ENCODE measurements at regions not wholly inside any gene's neighbourhood (a gene's known extent, or its start where the extent isn't known, plus 50 kb on each side); places are given as distances from the start of the nearest gene placed in this dataset.

GRCh38 chr4:111952688-111953087 is 192.6 kb upstream of the FAM241A start (continued):
- no peak for TF ChIP-seq RREB1 (CRISPR knock-in tag; IDR thresholded peaks at IDR 0.05)

GRCh38 chr4:111954550-111954949 is 190.7 kb upstream of the FAM241A start:
- 0% methylated on average over 1 of the region's 1 CpG for WGBS (ENCODE audit: insufficient coverage, low coverage, missing lambda C conversion rate)
- DNase-seq (ENCODE audit: extremely low read depth in 1 of 4, low spot score in 3 of 4) (no peak), FAIRE-seq (no peak), ATAC-seq (no peak)
- no TSS peak for BruUV-seq (replicated peaks)
- Histone ChIP-seq H3K4me2 (ENCODE audit: insufficient read depth, low read length) (no peak overlapping the region), H3K9me1 (ENCODE audit: control insufficient read depth, insufficient read depth, low read length) (no peaks in the 10 kb centered on the region), H3K27ac (ENCODE audit: extremely low read depth, low read depth, low read length) (no peak overlapping the region), H3K27me3 (ENCODE audit: control insufficient read depth in 2 of 2, insufficient read depth in 2 of 2, low read length in 2 of 2) (no peaks in the 10 kb centered on the region), H3K4me1 (replicated peaks in 1 of 2; ENCODE audit: control insufficient read depth in 2 of 2, insufficient read depth in 2 of 2, low read length in 2 of 2) (no peaks in the 10 kb centered on the region), H2AFZ (ENCODE audit: low read depth, low read length) (no peak overlapping the region), H3K4me3 (no peak overlapping the region), H3K9ac (ENCODE audit: insufficient read depth in 1 of 2, low read depth in 2 of 2, low read length in 2 of 2) (no peak overlapping the region), H3K79me2 (ENCODE audit: control insufficient read depth, insufficient read depth, low read length) (no peaks in the 10 kb centered on the region), H3K36me3 (ENCODE audit: control insufficient read depth, insufficient read depth, low read length) (no peaks in the 10 kb centered on the region), H3K9me3 (replicated peaks; ENCODE audit: control insufficient read depth, insufficient read depth, low read depth, low read length) (no peaks in the 10 kb centered on the region), H4K20me1 (replicated peaks; ENCODE audit: control insufficient read depth, insufficient read depth, low read length) (no peaks in the 10 kb centered on the region)
- in situ Hi-C loops (cut with MboI) (no loop called here), intact Hi-C loops (cut with micrococcal nuclease) (no loop called here)
- POLR2A ChIA-PET = no interaction called here
- CTCF ChIA-PET (ENCODE audit: low intra/inter-chr PET ratio) = no interaction called here
- no peak for TF ChIP-seq KDM2B (CRISPR knock-in tag; IDR thresholded peaks at IDR 0.05)
- TF ChIP-seq RBM25 (IDR thresholded peaks at IDR 0.05; ENCODE audit: low read depth, low read length, severe bottlenecking) = no peak
- TF ChIP-seq SRSF7 (optimal IDR thresholded peaks at IDR 0.05; ENCODE audit: low read depth, low read length) = no peak
- no peak for TF ChIP-seq HMG20B (CRISPR knock-in tag; IDR thresholded peaks at IDR 0.05)
- no peak for TF ChIP-seq CAMTA2 (CRISPR knock-in tag; conservative IDR thresholded peaks at IDR 0.05)
- TF ChIP-seq KLF13 (tag; IDR thresholded peaks at IDR 0.05; ENCODE audit: borderline replicate concordance, low read depth) = no peak
- TF ChIP-seq ZNF395 (CRISPR knock-in tag; IDR thresholded peaks at IDR 0.05) = no peak
- no peak for TF ChIP-seq ZNF217 (CRISPR knock-in tag; IDR thresholded peaks at IDR 0.05)
- TF ChIP-seq NFXL1 (CRISPR knock-in tag; IDR thresholded peaks at IDR 0.05) = no peak
- no peak for TF ChIP-seq ATF6 (CRISPR knock-in tag; IDR thresholded peaks at IDR 0.05)
- TF ChIP-seq MIER1 (IDR thresholded peaks at IDR 0.05; ENCODE audit: low read depth) = no peak
- no peak for TF ChIP-seq XRCC5 (IDR thresholded peaks at IDR 0.05; ENCODE audit: low read depth, low read length)
- no peak for TF ChIP-seq CBX1 (IDR thresholded peaks at IDR 0.05; ENCODE audit: low read depth)
